ENCODE measurements at regions not wholly inside any gene's neighbourhood (a gene's known extent, or its start where the extent isn't known, plus 50 kb on each side); places are given as distances from the start of the nearest gene placed in this dataset.
"Not testable (repeated sequence)": the region's sequence is repeated elsewhere in the genome, so short reads cannot be mapped to it uniquely, and the experiment has no call there.

GRCh38 chr16:18152832-18153231 is 183.7 kb downstream of the NPIPA8 start:
- not testable (repeated sequence) for DNase-seq (ENCODE audit: low read depth)

- DNase-seq (ENCODE audit: low read depth): not testable (repeated sequence)
Observed at GRCh38 chr16:18148132-18148531, 188.4 kb downstream of the NPIPA8 start.

GRCh38 chr16:18146601-18147142 is 189.9 kb downstream of the NPIPA8 start:
- not testable (repeated sequence) for DNase-seq (ENCODE audit: low read depth)

GRCh38 chr16:18142066-18142465 is 194.5 kb downstream of the NPIPA8 start:
- not testable (repeated sequence) for DNase-seq (ENCODE audit: low read depth)

DNA sequence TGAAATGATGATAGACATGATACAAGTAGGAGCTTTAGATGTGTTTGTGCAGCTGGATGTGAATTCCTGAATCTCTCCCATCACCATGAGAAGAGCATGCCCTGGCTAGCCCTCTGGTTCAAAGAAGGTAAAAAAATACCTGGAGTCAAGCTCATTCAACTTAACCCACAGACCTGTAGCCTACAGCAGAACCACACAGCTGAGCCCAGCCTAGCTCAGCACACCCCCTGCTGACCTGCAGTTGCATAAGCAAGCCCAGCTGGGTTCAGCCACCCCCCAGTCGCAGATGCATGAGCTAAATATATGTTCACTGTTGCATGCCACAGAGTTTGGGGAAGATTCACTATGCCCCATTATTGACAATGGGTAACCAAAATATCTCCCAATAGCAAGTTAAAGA is 200.2 kb downstream of the NPIPA8 start:
- DNase-seq (ENCODE audit: low read depth): not testable (repeated sequence)

GRCh38 chr16:18135024-18135423 is 201.5 kb downstream of the NPIPA8 start:
- not testable (repeated sequence) for DNase-seq (ENCODE audit: low read depth)

GRCh38 chr16:18131587-18131986 is 204.9 kb downstream of the NPIPA8 start:
- not testable (repeated sequence) for DNase-seq (ENCODE audit: low read depth)

DNA sequence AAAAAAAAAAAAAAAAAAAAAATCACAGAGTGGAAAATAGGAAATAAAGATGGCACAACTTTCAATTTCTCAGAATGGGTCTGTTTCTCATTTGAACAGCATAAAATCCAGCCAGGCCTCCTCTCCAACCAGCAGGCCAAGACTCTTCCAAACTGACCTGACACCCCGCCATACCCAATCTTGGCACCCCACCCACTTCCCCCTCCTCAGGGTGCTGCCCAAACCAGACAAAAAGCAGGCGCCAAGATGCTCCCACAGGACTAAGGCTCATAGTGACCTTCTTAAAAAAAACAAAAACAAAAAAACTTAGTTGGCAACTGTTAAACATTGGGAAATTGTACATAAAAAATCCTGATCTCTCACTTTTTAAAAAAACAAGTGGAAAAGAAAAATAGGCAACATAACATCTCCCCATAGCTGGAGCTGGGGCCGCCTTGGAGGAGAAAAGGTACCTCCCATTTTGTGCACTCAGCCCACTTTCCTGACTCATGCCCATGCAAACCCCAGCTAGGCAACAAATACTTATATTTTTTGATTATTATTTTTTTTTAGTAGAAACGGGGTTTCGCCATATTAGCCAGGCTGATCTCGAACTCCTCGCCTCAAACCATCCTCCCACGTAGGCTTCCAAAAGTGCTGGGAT is 205.9 kb downstream of the NPIPA8 start:
- not testable (repeated sequence) for DNase-seq (ENCODE audit: low read depth)

- not testable (repeated sequence) for DNase-seq (ENCODE audit: low read depth)
Observed at GRCh38 chr16:18127033-18127432, 209.5 kb downstream of the NPIPA8 start.

- not testable (repeated sequence) for DNase-seq (ENCODE audit: low read depth)
Observed at GRCh38 chr16:18119092-18119491, 217.4 kb downstream of the NPIPA8 start.

GRCh38 chr16:18118684-18119083 is 217.9 kb downstream of the NPIPA8 start:
- not testable (repeated sequence) for DNase-seq (ENCODE audit: low read depth)

- DNase-seq (ENCODE audit: low read depth): not testable (repeated sequence)
Observed at GRCh38 chr16:18118071-18118470, 218.5 kb downstream of the NPIPA8 start.

- not testable (repeated sequence) for DNase-seq (ENCODE audit: low read depth)
Observed at GRCh38 chr16:18104412-18104811, 232.1 kb downstream of the NPIPA8 start.

- not testable (repeated sequence) for DNase-seq (ENCODE audit: low read depth)
Observed at GRCh38 chr16:18101077-18101476, 235.5 kb downstream of the NPIPA8 start.

DNA sequence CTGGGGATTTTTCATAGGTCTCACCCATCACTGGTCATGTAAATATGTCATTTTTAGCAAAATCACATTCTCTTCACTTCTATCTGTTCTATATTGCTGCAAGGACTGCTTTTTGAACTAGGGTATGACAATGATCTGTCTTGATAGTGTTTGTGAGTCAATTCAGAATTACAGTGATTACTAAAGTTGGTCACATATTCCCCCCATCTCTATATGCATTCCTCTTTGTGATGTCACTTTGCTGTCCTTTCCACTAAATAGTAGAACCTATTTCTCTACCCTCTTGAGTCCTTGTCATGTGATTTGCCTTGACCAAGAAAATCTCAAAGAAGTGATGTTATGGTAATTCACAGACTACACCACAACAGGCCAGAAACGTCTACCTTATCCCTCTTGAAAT is 243.9 kb downstream of the NPIPA8 start:
- DNase-seq (ENCODE audit: low read depth): not testable (repeated sequence)

DNA sequence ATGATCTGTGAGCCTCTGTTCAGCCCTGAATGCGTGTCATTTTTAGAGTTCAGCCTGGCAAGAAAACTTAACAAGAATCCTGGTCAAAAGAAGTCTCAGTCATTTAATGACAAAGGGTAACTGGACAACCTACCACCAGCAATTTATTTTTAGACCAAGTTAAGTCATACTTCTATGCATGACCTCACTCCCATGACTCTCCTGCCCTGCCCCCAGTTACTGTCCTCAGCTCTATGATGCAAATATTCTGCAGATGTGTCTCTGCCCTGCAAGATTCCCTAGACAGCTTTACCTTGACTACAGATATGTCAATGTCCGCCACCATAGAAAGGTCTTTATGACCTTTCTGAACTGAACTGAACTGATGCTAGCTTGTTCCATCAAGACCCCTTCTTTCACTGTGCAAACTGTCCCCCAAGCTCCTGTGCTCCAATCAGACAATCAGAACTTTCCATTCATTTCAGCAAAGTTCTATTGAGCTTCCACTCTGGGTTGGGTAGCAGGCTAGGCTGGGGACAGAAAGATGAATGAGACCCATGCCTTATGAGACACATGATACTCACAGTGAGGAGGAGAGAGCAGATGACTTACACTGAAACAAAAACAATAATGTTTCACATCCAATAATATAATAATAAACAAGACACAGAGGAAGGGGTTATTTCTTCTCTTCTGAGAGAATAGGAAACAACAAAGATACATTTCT is 255.7 kb downstream of the NPIPA8 start:
- not testable (repeated sequence) for DNase-seq (ENCODE audit: low read depth)

- not testable (repeated sequence) for DNase-seq (ENCODE audit: low read depth)
Observed at GRCh38 chr16:18077910-18078309, 258.6 kb downstream of the NPIPA8 start.

DNA sequence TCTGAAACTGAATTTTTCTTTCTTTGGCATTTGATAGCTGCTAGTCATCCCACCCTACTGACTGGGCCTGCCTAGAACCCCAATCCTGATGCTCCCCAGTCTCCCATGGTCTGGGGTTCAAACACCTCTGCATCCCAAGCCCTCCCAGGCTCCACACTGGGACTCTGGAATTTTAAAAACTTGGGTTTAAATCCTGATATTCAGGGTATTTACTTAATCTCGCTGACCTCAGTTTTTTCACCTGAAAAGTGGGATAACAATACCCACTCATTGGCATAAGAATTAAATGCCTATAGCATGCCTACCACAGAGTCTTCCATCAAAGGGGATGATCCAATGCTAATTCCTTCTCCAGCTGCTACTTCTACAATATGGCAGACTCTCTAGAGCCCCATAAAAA is 264.4 kb downstream of the NPIPA8 start:
- DNase-seq (ENCODE audit: low read depth): no peak

DNA sequence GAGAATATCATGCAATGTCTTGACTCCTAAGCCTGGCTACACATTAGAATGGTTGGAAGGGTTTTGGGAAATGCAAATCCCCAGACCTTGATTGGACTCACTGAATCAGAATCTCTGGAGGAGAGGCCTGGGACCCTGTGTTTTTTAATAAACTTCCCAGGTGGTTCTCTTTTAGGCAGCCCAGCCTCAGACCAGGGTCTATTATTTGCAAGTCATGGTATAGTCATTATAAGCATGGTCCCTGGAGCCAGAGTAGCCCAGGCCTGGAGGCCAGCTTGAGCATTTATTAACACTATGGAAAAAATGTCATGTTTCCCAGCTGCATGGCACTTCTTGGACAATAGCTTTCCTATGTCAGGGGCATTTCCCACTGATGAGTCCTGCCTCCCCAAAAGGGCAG is 266.9 kb downstream of the NPIPA8 start:
- no peak for DNase-seq (ENCODE audit: low read depth)

DNA sequence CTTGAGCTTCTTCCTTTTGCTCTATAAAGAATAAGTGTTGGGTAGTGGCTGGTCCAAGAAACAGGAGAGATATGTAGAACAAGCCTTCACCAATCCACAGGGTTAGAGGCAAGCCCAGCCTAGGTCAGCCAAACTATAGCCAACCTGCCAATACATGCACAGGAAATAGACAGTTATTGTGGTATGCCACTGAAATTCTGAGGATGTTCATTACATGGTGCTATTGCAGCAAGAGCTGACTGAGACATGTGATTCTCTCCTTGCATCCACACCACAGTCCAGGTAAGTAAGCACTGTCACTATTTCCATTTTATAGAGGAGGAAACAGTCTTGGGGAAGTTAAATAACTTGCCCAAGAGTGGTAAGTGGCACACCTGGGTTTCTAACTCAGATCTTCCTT is 268.1 kb downstream of the NPIPA8 start:
- no peak for DNase-seq (ENCODE audit: low read depth)

- DNase-seq (ENCODE audit: low read depth): no peak
Observed at GRCh38 chr16:18062713-18063112, 273.8 kb downstream of the NPIPA8 start.

DNA sequence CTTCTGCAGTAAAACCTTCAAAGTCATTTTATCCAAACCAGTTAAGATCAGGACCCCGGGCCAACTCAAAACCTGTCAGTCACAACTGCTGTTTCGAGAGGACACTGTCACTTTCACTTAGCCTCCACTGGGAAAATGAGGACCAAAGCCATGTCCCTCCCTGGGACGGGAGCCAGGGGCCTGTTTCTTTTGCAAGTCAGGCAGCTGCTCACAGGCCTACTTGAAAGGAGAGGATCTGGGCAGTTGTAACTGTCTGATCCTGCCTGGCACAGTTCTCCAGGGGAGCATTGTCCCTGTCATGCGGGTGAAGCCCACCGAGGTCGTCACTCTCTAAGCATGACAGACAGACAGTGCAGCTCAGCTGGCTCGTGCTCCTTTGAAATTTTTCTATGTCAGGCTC is 276.2 kb downstream of the NPIPA8 start:
- DNase-seq (ENCODE audit: low read depth): no peak

GRCh38 chr16:18059577-18059976 is 277.0 kb downstream of the NPIPA8 start:
- DNase-seq (ENCODE audit: low read depth): no peak
